Sigmoid colon (tissue), 4 donors: ENCODE measurements at regions not wholly inside any gene's neighbourhood (a gene's known extent, or its start where the extent isn't known, plus 50 kb on each side); places are given as distances from the start of the nearest gene placed in this dataset.
"Not testable (repeated sequence)": the region's sequence is repeated elsewhere in the genome, so short reads cannot be mapped to it uniquely, and the experiment has no call there.

Experiments
- EP300 ChIP-seq, 4 donors: sonication (generic); formaldehyde crosslinking; IDR thresholded peaks; one replicate each; pipeline ENCODE4 v1.6.1; 2017; ENCODE audit warnings: antibody characterized with exemption in 4 of 4
- POLR2A ChIP-seq, 2 donors: fragments of 450-650 bp; IDR thresholded peaks; one replicate each; pipeline ENCODE4 v1.6.1; 2016; ENCODE audit warnings: antibody characterized with exemption in 2 of 2, mild to moderate bottlenecking in 2 of 2, moderate library complexity in 2 of 2
- POLR2AphosphoS5 ChIP-seq, 4 donors: sonication (generic); formaldehyde crosslinking; IDR thresholded peaks; one replicate each; pipeline ENCODE4 v1.6.1; 2017; ENCODE audit warnings: antibody characterized with exemption in 4 of 4
- TF ChIP-seq, protein P1 (sequence below), 4 experiments: fragments of 450-650 bp in 3 of 4; fragments of 200-600 bp in 1 of 4; IDR thresholded peaks; one replicate each; pipeline ENCODE4 v1.5.1; 2016 to 2019; ENCODE audit warnings: antibody characterized with exemption in 4 of 4, mild to moderate bottlenecking in 3 of 4, moderate library complexity in 2 of 4

DNA sequence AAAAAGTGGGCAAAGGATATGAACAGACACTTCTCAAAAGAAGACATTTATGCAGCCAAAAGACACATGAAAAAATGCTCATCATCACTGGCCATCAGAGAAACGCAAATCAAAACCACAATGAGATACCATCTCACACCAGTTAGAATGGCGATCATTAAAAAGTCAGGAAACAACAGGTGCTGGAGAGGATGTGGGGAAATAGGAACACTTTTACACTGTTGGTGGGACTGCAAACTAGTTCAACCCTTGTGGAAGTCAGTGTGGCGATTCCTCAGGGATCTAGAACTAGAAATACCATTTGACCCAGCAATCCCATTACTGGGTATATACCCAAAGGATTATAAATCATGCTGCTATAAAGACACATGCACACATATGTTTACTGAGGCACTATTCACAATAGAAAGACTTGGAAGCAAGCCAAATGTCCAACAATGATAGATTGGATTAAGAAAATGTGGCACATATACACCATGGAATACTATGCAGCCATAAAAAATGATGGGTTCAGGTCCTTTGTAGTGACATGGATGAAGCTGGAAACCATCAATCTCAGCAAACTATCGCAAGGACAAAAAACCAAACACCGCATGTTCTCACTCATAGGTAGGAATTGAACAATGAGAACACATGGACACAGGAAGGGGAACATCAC lies 88.9 kb downstream of the RRAGC start:
- TF ChIP-seq, protein P1, sequence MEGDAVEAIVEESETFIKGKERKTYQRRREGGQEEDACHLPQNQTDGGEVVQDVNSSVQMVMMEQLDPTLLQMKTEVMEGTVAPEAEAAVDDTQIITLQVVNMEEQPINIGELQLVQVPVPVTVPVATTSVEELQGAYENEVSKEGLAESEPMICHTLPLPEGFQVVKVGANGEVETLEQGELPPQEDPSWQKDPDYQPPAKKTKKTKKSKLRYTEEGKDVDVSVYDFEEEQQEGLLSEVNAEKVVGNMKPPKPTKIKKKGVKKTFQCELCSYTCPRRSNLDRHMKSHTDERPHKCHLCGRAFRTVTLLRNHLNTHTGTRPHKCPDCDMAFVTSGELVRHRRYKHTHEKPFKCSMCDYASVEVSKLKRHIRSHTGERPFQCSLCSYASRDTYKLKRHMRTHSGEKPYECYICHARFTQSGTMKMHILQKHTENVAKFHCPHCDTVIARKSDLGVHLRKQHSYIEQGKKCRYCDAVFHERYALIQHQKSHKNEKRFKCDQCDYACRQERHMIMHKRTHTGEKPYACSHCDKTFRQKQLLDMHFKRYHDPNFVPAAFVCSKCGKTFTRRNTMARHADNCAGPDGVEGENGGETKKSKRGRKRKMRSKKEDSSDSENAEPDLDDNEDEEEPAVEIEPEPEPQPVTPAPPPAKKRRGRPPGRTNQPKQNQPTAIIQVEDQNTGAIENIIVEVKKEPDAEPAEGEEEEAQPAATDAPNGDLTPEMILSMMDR (IDR thresholded peaks at IDR 0.05), result not testable (repeated sequence)
- TF ChIP-seq EP300, POLR2A, POLR2AphosphoS5 (IDR thresholded peaks at IDR 0.05): not testable (repeated sequence)
